AG08395 (cell line): ENCODE measurements at regions not wholly inside any gene's neighbourhood (a gene's known extent, or its start where the extent isn't known, plus 50 kb on each side); places are given as distances from the start of the nearest gene placed in this dataset.
"Not testable (repeated sequence)": the region's sequence is repeated elsewhere in the genome, so short reads cannot be mapped to it uniquely, and the experiment has no call there.

Source experiments
- DNase-seq: peaks from one replicate; pipeline ENCODE4 v3.0.0; 2012; ENCODE audit warnings: mixed read lengths, low spot score

GRCh38 chr16:29182501-29182900 is 197.6 kb downstream of the LAT start:
- DNase-seq = no peak

GRCh38 chr16:29181921-29182411 is 197.1 kb downstream of the LAT start:
- DNase-seq = not testable (repeated sequence)

- DNase-seq = not testable (repeated sequence)
Observed at GRCh38 chr16:29181254-29181780, 196.5 kb downstream of the LAT start.

- not testable (repeated sequence) for DNase-seq
Observed at GRCh38 chr16:29180206-29180600, 195.4 kb downstream of the LAT start.

GRCh38 chr16:29179401-29180205 is 194.8 kb downstream of the LAT start:
- DNase-seq = peak; percentile 20

- peak; percentile 15 for DNase-seq
Observed at GRCh38 chr16:29177888-29178726, 193.3 kb downstream of the LAT start.

- not testable (repeated sequence) for DNase-seq
Observed at GRCh38 chr16:29177203-29177887, 192.5 kb downstream of the LAT start.

GRCh38 chr16:29176822-29177202 is 192.0 kb downstream of the LAT start:
- not testable (repeated sequence) for DNase-seq

- DNase-seq = not testable (repeated sequence)
Observed at GRCh38 chr16:29176154-29176470, 191.3 kb downstream of the LAT start.

GRCh38 chr16:29175411-29176153 is 190.7 kb downstream of the LAT start:
- not testable (repeated sequence) for DNase-seq

GRCh38 chr16:29173371-29174305 is 188.8 kb downstream of the LAT start:
- not testable (repeated sequence) for DNase-seq

- DNase-seq = not testable (repeated sequence)
Observed at GRCh38 chr16:29172098-29172724, 187.4 kb downstream of the LAT start.

- DNase-seq = not testable (repeated sequence)
Observed at GRCh38 chr16:29171296-29171695, 186.4 kb downstream of the LAT start.

GRCh38 chr16:29170393-29171119 is 185.7 kb downstream of the LAT start:
- not testable (repeated sequence) for DNase-seq

- DNase-seq = peak; percentile 17
Observed at GRCh38 chr16:29169295-29169994, 184.6 kb downstream of the LAT start.

GRCh38 chr16:29168515-29169259 is 183.8 kb downstream of the LAT start:
- not testable (repeated sequence) for DNase-seq

GRCh38 chr16:29164442-29165089 is 179.7 kb downstream of the LAT start:
- DNase-seq = not testable (repeated sequence)
